SK-N-SH (cell line): ENCODE measurements at regions not wholly inside any gene's neighbourhood (a gene's known extent, or its start where the extent isn't known, plus 50 kb on each side); places are given as distances from the start of the nearest gene placed in this dataset.

Experiments used
- CTCF ChIA-PET: fragments of 300-600, 350-600 bp; formaldehyde crosslinking; extraction: SDS; loops from one replicate; lab custom pipeline; 2021; lab: Yijun Ruan, JAX
- POLR2A ChIA-PET: fragments of 350-600 bp; sonication (Branson Sonifier 250); formaldehyde crosslinking; extraction: SDS; loops from one replicate; lab custom pipeline; 2020; ENCODE audit warnings: antibody characterized with exemption, inconsistent platforms; lab: Yijun Ruan, JAX
- DNase-seq: peaks from one replicate; pipeline ENCODE4 v3.0.0; 2012
- H2AFZ ChIP-seq: fragments of 200-600 bp; sonication (generic); 2 replicates; pipeline ENCODE4 v1.8.1; 2016; ENCODE audit warnings: antibody characterized with exemption, mild to moderate bottlenecking, low read depth
- H3F3A ChIP-seq: fragments of 200-600 bp; sonication (generic); replicated peaks from 2 replicates; pipeline ENCODE3; 2016; ENCODE audit warnings: antibody characterized with exemption, mild to moderate bottlenecking; ENCODE audit not compliant: insufficient read depth
- H3K27ac ChIP-seq, 2 experiments: fragments of 200-500 bp in 1 of 2; fragments of 200-600 bp in 1 of 2; sonication (Bioruptor generic) in 1 of 2; sonication (generic), shearing (Covaris generic) in 1 of 2; 2 replicates each; pipeline versions ENCODE4 v1.5.1 to v1.6.1; 2014 to 2016; ENCODE audit warnings: low read depth in 2 of 2, inconsistent platforms in 1 of 2, low read length in 1 of 2, mild to moderate bottlenecking in 1 of 2, mixed read lengths in 1 of 2
- H3K27me3 ChIP-seq: fragments of 200-600 bp; sonication (generic), shearing (Covaris generic); 2 replicates; pipeline ENCODE4 v1.6.1; 2016; ENCODE audit warnings: mixed run types; ENCODE audit not compliant: insufficient read depth
- H3K36me3 ChIP-seq, 2 experiments: fragments of 200-500 bp in 1 of 2; fragments of 200-600 bp in 1 of 2; sonication (Bioruptor generic) in 1 of 2; sonication (generic) in 1 of 2; replicated peaks in 1 of 2; 2 replicates each; pipeline versions ENCODE3 to v1.5.1; 2014 to 2016; ENCODE audit warnings: low read length in 1 of 2, mild to moderate bottlenecking in 1 of 2; ENCODE audit not compliant: insufficient read depth in 2 of 2, control insufficient read depth in 1 of 2
- H3K4me1 ChIP-seq, 2 experiments: fragments of 200-500 bp in 1 of 2; fragments of 200-600 bp in 1 of 2; sonication (Bioruptor generic) in 1 of 2; sonication (generic), shearing (Covaris generic) in 1 of 2; 2 replicates each; pipeline versions ENCODE4 v1.5.1 to v1.6.1; 2014 to 2016; ENCODE audit warnings: low read depth in 1 of 2, low read length in 1 of 2, mixed run types in 1 of 2; ENCODE audit not compliant: insufficient read depth in 2 of 2, control insufficient read depth in 1 of 2
- H3K4me2 ChIP-seq: fragments of 200-600 bp; sonication (generic), shearing (Covaris generic); 2 replicates; pipeline ENCODE4 v1.6.1; 2017; ENCODE audit warnings: mixed run types
- H3K4me3 ChIP-seq, 2 experiments: fragments of 200-500 bp in 1 of 2; fragments of 200-600 bp in 1 of 2; sonication (Bioruptor generic) in 1 of 2; sonication (generic), shearing (Covaris generic) in 1 of 2; 2 replicates each; pipeline versions ENCODE4 v1.5.1 to v1.8.1; 2014 to 2016; ENCODE audit warnings: low read depth in 2 of 2, inconsistent platforms in 1 of 2, low read length in 1 of 2, mild to moderate bottlenecking in 1 of 2, mixed read lengths in 1 of 2, moderate library complexity in 1 of 2
- H3K79me2 ChIP-seq: fragments of 200-600 bp; sonication (generic); 2 replicates; pipeline ENCODE4 v1.8.1; 2017; ENCODE audit warnings: mild to moderate bottlenecking; ENCODE audit not compliant: insufficient read depth
- H3K9ac ChIP-seq: fragments of 200-600 bp; sonication (generic); 2 replicates; pipeline ENCODE4 v1.6.1; 2017; ENCODE audit warnings: mixed run types
- H3K9me2 ChIP-seq: fragments of 200-600 bp; sonication (generic); 2 replicates; pipeline ENCODE4 v1.6.1; 2017; ENCODE audit warnings: mixed run types
- H3K9me3 ChIP-seq: fragments of 200-600 bp; sonication (generic); 2 replicates; pipeline ENCODE4 v1.6.1; 2017; ENCODE audit warnings: mixed run types, mild to moderate bottlenecking, moderate library complexity
- H4K20me1 ChIP-seq: fragments of 200-600 bp; sonication (generic); 2 replicates; pipeline ENCODE4 v1.6.1; 2017; ENCODE audit warnings: mild to moderate bottlenecking, mixed run types; ENCODE audit not compliant: insufficient read depth
- CHD2 ChIP-seq: fragments of 150-350 bp; IDR thresholded peaks from 2 replicates; pipeline ENCODE4 v1.6.1; 2018; ENCODE audit warnings: low read length; ENCODE audit not compliant: partially characterized antibody
- ELF1 ChIP-seq: IDR thresholded peaks from 2 replicates; pipeline ENCODE4 v1.4.0; 2012
- EP300 ChIP-seq, 2 experiments: IDR thresholded peaks; 2 replicates each; pipeline versions ENCODE4 v1.4.0 to v1.6.1; 2012; ENCODE audit warnings: borderline replicate concordance in 1 of 2, low read depth in 1 of 2, low read length in 1 of 2
- EZH2phosphoT487 ChIP-seq: fragments of 200-600 bp; sonication (generic); IDR thresholded peaks from 2 replicates; pipeline ENCODE4 v1.6.1; 2017; ENCODE audit warnings: low read depth, mixed run types, mild to moderate bottlenecking, antibody characterized with exemption, moderate library complexity, borderline replicate concordance
- FOSL2 ChIP-seq: IDR thresholded peaks from 2 replicates; pipeline ENCODE4 v1.4.0; 2012; ENCODE audit warnings: low read depth, mild to moderate bottlenecking, moderate library complexity, borderline replicate concordance
- FOXJ3 ChIP-seq: sonication (generic); formaldehyde crosslinking; IDR thresholded peaks from 2 replicates; pipeline ENCODE4 v1.5.1; 2020; ENCODE audit warnings: mild to moderate bottlenecking, missing genetic modification reagents
- GABPA ChIP-seq: IDR thresholded peaks from 2 replicates; pipeline ENCODE4 v1.4.0; 2012; ENCODE audit warnings: low read depth, mild to moderate bottlenecking
- JUND ChIP-seq: IDR thresholded peaks from 2 replicates; pipeline ENCODE4 v1.4.0; 2012
- MEF2A ChIP-seq: IDR thresholded peaks from 2 replicates; pipeline ENCODE4 v1.4.0; 2012; ENCODE audit warnings: low read depth, borderline replicate concordance
- NRF1 ChIP-seq: IDR thresholded peaks from 2 replicates; pipeline ENCODE4 v1.6.1; 2012; ENCODE audit warnings: low read depth, mild to moderate bottlenecking, low read length
- POLR2AphosphoS5 ChIP-seq: IDR thresholded peaks from 2 replicates; pipeline ENCODE4 v1.6.1; 2012; ENCODE audit warnings: low read depth, low read length
- RAD21 ChIP-seq: IDR thresholded peaks from 2 replicates; pipeline ENCODE4 v1.6.1; 2012; ENCODE audit warnings: mild to moderate bottlenecking, low read length
- RCOR1 ChIP-seq: fragments of 150-350 bp; IDR thresholded peaks from 2 replicates; pipeline ENCODE4 v1.6.1; 2017; ENCODE audit warnings: antibody characterized with exemption, low read length
- SIN3A ChIP-seq: IDR thresholded peaks from 2 replicates; pipeline ENCODE4 v1.6.1; 2012; ENCODE audit warnings: low read depth, mild to moderate bottlenecking, low read length, moderate library complexity, borderline replicate concordance
- TAF1 ChIP-seq: IDR thresholded peaks from 2 replicates; pipeline ENCODE4 v1.6.1; 2012; ENCODE audit warnings: low read depth, mild to moderate bottlenecking, low read length, moderate library complexity, borderline replicate concordance
- TCF12 ChIP-seq: IDR thresholded peaks from 2 replicates; pipeline ENCODE4 v1.4.0; 2012
- WGBS: methylation state at CpG from one replicate; pipeline ENCODE4 v1.1.6; 2017; ENCODE audit warnings: low lambda C conversion rate; 5-methylcytosine and 5-hydroxymethylcytosine counted together
- TF ChIP-seq, protein P1 (sequence below): IDR thresholded peaks from 2 replicates; pipeline ENCODE4; 2012
- TF ChIP-seq, protein P2 (sequence below): fragments of 150-350 bp; IDR thresholded peaks from 2 replicates; pipeline ENCODE4 v1.6.1; 2017; ENCODE audit warnings: antibody characterized with exemption, low read length, low read depth, borderline replicate concordance
- TF ChIP-seq, protein P3 (sequence below): IDR thresholded peaks from 2 replicates; pipeline ENCODE4 v1.4.0; 2012; ENCODE audit warnings: low read depth
- TF ChIP-seq, protein P4 (sequence below): IDR thresholded peaks from 2 replicates; pipeline ENCODE4 v1.4.0; 2012; ENCODE audit warnings: low read depth, borderline replicate concordance
- TF ChIP-seq, protein P5 (sequence below): IDR thresholded peaks from 2 replicates; pipeline ENCODE4 v1.4.0; 2012; ENCODE audit warnings: low read depth, borderline replicate concordance

DNA sequence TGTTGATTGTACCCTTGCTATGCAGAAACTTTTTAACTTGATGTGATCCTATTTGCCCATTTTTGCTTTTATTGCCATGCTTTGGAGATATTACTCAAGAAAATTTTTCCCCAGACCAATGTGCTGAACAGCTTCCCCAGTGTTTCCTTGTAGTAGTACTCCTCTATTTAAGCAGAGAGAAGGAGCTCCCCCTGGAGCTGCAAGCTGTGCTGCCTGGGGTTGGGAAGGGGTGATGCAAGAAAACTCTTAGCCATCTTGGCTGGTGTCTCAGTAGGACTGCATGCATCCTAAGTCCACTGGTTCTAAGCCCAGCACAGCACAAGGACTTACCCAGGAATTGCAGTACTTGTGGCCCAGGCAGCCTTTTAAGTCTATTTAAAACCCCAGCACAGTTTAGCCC is 121.6 kb downstream of the NTMT2 start:
- H3K9me3 ChIP-seq: no peaks in the 10 kb centered on the region
- no peak for DNase-seq

DNA sequence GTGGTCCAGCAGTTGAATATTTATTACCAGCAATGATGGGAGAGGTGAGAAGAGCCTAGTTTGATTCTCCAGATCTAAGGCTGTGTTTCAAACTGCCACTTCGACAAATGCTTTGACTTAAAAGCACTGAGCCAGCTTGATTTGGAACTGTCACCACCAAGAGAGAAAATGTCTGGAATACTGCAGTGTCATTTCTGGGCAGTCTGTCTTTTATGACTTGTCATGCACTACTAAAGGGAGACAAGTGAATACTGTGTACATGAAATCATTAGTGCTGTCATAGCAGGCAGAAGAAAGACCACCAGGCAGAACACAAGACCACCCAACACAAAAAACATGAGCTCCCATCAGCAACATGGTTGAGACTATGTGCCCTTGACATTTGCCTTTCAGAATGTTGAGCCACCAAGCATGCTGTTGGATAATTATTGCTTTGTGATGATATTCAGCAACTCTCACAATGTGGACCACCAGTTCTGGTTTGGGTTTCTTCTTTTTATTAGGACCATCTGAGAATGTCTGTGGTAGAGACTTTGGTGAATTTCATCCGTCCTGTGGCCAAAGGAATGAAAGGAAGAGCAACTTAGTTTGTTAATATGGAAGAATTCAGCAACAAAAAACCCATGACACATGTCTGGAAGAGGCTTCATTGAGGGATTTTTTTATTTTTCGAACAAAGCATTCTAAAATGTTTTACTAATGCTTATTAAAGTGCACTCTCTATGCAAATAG is 125.8 kb downstream of the NTMT2 start:
- 16% methylated on average over 3 of the region's 3 CpGs for WGBS
- DNase-seq: no peak
- Histone ChIP-seq H2AFZ (no peak overlapping the region), H3K79me2 (no peaks in the 10 kb centered on the region), H3K9me3 (no peaks in the 10 kb centered on the region), H3K27ac (no peak overlapping the region), H3K9ac (no peak overlapping the region), H3K4me3 (no peak overlapping the region), H3K27me3 (no peaks in the 10 kb centered on the region), H3K4me1 (no peaks in the 10 kb centered on the region; a peak in 1 of 4 replicates), H3K9me2 (no peaks in the 10 kb centered on the region), H3K4me2 (no peak overlapping the region), H4K20me1 (no peaks in the 10 kb centered on the region), H3F3A (no peaks in the 10 kb centered on the region), H3K36me3 (no peaks in the 10 kb centered on the region)
- CTCF ChIA-PET: no interaction called here
- POLR2A ChIA-PET: no interaction called here
- TF ChIP-seq EZH2phosphoT487: no peak
- TF ChIP-seq, protein P1, sequence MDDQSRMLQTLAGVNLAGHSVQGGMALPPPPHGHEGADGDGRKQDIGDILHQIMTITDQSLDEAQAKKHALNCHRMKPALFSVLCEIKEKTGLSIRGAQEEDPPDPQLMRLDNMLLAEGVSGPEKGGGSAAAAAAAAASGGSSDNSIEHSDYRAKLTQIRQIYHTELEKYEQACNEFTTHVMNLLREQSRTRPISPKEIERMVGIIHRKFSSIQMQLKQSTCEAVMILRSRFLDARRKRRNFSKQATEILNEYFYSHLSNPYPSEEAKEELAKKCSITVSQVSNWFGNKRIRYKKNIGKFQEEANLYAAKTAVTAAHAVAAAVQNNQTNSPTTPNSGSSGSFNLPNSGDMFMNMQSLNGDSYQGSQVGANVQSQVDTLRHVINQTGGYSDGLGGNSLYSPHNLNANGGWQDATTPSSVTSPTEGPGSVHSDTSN: no peak
- TF ChIP-seq, protein P2, sequence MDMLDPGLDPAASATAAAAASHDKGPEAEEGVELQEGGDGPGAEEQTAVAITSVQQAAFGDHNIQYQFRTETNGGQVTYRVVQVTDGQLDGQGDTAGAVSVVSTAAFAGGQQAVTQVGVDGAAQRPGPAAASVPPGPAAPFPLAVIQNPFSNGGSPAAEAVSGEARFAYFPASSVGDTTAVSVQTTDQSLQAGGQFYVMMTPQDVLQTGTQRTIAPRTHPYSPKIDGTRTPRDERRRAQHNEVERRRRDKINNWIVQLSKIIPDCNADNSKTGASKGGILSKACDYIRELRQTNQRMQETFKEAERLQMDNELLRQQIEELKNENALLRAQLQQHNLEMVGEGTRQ: no peak
- TF ChIP-seq CHD2: no peak
- no peak for TF ChIP-seq GABPA
- no peak for TF ChIP-seq EP300 (IDR thresholded peaks at IDR 0.05; ENCODE audit: borderline replicate concordance in 1 of 2, low read depth in 1 of 2, low read length in 1 of 2)
- TF ChIP-seq, protein P3, sequence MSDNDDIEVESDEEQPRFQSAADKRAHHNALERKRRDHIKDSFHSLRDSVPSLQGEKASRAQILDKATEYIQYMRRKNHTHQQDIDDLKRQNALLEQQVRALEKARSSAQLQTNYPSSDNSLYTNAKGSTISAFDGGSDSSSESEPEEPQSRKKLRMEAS: no peak
- TF ChIP-seq, protein P4, sequence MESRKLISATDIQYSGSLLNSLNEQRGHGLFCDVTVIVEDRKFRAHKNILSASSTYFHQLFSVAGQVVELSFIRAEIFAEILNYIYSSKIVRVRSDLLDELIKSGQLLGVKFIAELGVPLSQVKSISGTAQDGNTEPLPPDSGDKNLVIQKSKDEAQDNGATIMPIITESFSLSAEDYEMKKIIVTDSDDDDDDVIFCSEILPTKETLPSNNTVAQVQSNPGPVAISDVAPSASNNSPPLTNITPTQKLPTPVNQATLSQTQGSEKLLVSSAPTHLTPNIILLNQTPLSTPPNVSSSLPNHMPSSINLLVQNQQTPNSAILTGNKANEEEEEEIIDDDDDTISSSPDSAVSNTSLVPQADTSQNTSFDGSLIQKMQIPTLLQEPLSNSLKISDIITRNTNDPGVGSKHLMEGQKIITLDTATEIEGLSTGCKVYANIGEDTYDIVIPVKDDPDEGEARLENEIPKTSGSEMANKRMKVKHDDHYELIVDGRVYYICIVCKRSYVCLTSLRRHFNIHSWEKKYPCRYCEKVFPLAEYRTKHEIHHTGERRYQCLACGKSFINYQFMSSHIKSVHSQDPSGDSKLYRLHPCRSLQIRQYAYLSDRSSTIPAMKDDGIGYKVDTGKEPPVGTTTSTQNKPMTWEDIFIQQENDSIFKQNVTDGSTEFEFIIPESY: no peak
- TF ChIP-seq NRF1: no peak
- no peak for TF ChIP-seq TCF12
- TF ChIP-seq JUND: no peak
- TF ChIP-seq RCOR1: no peak
- TF ChIP-seq RAD21: no peak
- TF ChIP-seq, protein P5, sequence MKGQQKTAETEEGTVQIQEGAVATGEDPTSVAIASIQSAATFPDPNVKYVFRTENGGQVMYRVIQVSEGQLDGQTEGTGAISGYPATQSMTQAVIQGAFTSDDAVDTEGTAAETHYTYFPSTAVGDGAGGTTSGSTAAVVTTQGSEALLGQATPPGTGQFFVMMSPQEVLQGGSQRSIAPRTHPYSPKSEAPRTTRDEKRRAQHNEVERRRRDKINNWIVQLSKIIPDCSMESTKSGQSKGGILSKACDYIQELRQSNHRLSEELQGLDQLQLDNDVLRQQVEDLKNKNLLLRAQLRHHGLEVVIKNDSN: no peak
- TF ChIP-seq POLR2AphosphoS5: no peak
- TF ChIP-seq SIN3A: no peak
- TF ChIP-seq TAF1: no peak

More for the DNA sequence above, 121.6 kb downstream of the NTMT2 start:
- Histone ChIP-seq H3K9ac (no peak overlapping the region), H2AFZ (no peak overlapping the region), H3K79me2 (no peaks in the 10 kb centered on the region), H4K20me1 (no peaks in the 10 kb centered on the region), H3K4me2 (no peak overlapping the region), H3F3A (no peaks in the 10 kb centered on the region), H3K27ac (no peak overlapping the region), H3K4me3 (no peak overlapping the region), H3K27me3 (no peaks in the 10 kb centered on the region), H3K36me3 (no peaks in the 10 kb centered on the region), H3K9me2 (no peaks in the 10 kb centered on the region), H3K4me1 (no peaks in the 10 kb centered on the region; a peak in 1 of 4 replicates)
- POLR2A ChIA-PET: no interaction called here
- CTCF ChIA-PET: no interaction called here
- TF ChIP-seq ELF1 (no peak), RAD21 (0 out of 2 replicates have a peak, but pooled peaks have one; percentile 14), FOSL2 (no peak), TCF12 (no peak), MEF2A (no peak), FOXJ3 (no peak)
- TF ChIP-seq, protein P4: no peak
